HG03064 (cell line): ENCODE measurements at regions not wholly inside any gene's neighbourhood (a gene's known extent, or its start where the extent isn't known, plus 50 kb on each side); places are given as distances from the start of the nearest gene placed in this dataset.

Experiments used
- ATAC-seq: cut with Tn5 transposase; IDR thresholded peaks from one replicate; pipeline ENCODE4 v1.9.1; 2021; ENCODE audit warnings: low read depth; ENCODE audit not compliant: unreplicated experiment

GRCh38 chr9:96183751-96184150 is 118.2 kb downstream of the HSD17B3 start:
- no peak for ATAC-seq

- ATAC-seq, result no peak
These were observed 123.8 kb downstream of the HSD17B3 start for GRCh38 chr9:96178153-96178552.

GRCh38 chr9:96177719-96178028 is 124.3 kb downstream of the HSD17B3 start:
- no peak for ATAC-seq

GRCh38 chr9:96177005-96177718 is 124.8 kb downstream of the HSD17B3 start:
- no peak for ATAC-seq

GRCh38 chr9:96175796-96176195 is 126.2 kb downstream of the HSD17B3 start:
- ATAC-seq, result no peak

- no peak for ATAC-seq
These were observed 127.0 kb downstream of the HSD17B3 start for GRCh38 chr9:96175001-96175400.

- no peak for ATAC-seq
These were observed 127.6 kb downstream of the HSD17B3 start for GRCh38 chr9:96174371-96174770.

- no peak for ATAC-seq
These were observed 128.3 kb downstream of the HSD17B3 start for GRCh38 chr9:96173640-96174039.

- no peak for ATAC-seq
These were observed 129.2 kb downstream of the HSD17B3 start for GRCh38 chr9:96172797-96173196.

- no peak for ATAC-seq
These were observed 130.2 kb downstream of the HSD17B3 start for GRCh38 chr9:96171728-96172127.

GRCh38 chr9:96169901-96170300 is 132.1 kb downstream of the HSD17B3 start:
- no peak for ATAC-seq

GRCh38 chr9:96169484-96169883 is 132.5 kb downstream of the HSD17B3 start:
- ATAC-seq, result no peak

GRCh38 chr9:96168882-96169281 is 133.1 kb downstream of the HSD17B3 start:
- no peak for ATAC-seq

GRCh38 chr9:96167011-96167410 is 135.0 kb downstream of the HSD17B3 start:
- no peak for ATAC-seq

GRCh38 chr9:96164268-96164683 is 137.7 kb downstream of the HSD17B3 start:
- no peak for ATAC-seq

- ATAC-seq, result no peak
These were observed 138.3 kb downstream of the HSD17B3 start for GRCh38 chr9:96163712-96164111.

GRCh38 chr9:96163161-96163560 is 138.8 kb downstream of the HSD17B3 start:
- no peak for ATAC-seq

GRCh38 chr9:96161819-96162218 is 140.2 kb downstream of the HSD17B3 start:
- ATAC-seq, result no peak

- no peak for ATAC-seq
These were observed 141.1 kb downstream of the HSD17B3 start for GRCh38 chr9:96160866-96161265.

GRCh38 chr9:96160168-96160567 is 141.8 kb downstream of the HSD17B3 start:
- ATAC-seq, result no peak

- no peak for ATAC-seq
These were observed 142.4 kb downstream of the HSD17B3 start for GRCh38 chr9:96159596-96159995.

GRCh38 chr9:96158909-96159575 is 142.9 kb downstream of the HSD17B3 start:
- ATAC-seq, result no peak
